ENCODE measurements at regions not wholly inside any gene's neighbourhood (a gene's known extent, or its start where the extent isn't known, plus 50 kb on each side); places are given as distances from the start of the nearest gene placed in this dataset.
"Not testable (repeated sequence)": the region's sequence is repeated elsewhere in the genome, so short reads cannot be mapped to it uniquely, and the experiment has no call there.

DNA sequence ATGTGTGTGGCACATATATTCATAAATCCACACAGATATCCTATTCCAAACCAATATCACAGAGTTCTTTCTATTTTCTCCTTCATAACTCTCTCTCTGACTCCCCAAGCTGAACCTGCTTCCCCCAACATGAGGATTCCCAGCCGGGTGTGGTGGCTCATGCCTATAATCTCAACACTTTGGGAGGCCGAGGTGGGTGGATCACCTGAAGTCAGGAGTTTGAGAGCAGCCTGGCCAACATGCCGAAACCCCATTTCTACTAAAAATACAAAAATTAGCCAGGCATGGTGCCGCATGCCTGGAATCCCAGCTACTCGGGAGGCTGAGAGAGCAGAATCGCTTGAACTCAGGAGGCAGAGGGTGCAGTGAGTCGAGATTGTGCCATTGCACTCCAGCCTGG is 86.3 kb upstream of the GLI2 start:
- not testable (repeated sequence) for TF ChIP-seq CTCF, POLR2A (IDR thresholded peaks at IDR 0.05)
